22Rv1 (cell line): ENCODE measurements at regions not wholly inside any gene's neighbourhood (a gene's known extent, or its start where the extent isn't known, plus 50 kb on each side); places are given as distances from the start of the nearest gene placed in this dataset.

ENCODE experiments used
- ZFX ChIP-seq: fragments of 450-650 bp; IDR thresholded peaks from 2 replicates; pipeline ENCODE4 v1.6.1; 2017; ENCODE audit warnings: antibody characterized with exemption, borderline replicate concordance
- TF ChIP-seq, protein P1 (sequence below): fragments of 450-650 bp; IDR thresholded peaks from 2 replicates; pipeline ENCODE4 v1.5.1; 2017; ENCODE audit warnings: mild to moderate bottlenecking

DNA sequence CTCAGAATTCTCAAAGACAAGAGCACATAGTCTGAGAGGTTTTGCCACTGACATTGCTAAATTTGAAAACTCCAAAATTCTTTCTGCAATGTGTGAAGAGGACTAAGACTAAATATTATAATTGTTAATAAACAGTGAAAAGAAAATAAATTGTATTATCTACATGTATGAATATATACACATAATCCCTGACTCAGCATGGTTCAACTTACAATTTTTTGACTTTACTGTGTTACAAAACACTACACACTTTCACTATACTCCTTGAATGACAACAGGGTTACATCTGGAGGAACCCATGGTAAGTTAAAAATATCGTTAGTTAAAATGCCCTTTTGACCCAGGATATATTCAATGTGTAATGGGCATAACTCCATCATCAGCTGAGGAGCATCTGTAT, 2017.2 kb upstream of the TENM3 start:
- TF ChIP-seq, protein P1, sequence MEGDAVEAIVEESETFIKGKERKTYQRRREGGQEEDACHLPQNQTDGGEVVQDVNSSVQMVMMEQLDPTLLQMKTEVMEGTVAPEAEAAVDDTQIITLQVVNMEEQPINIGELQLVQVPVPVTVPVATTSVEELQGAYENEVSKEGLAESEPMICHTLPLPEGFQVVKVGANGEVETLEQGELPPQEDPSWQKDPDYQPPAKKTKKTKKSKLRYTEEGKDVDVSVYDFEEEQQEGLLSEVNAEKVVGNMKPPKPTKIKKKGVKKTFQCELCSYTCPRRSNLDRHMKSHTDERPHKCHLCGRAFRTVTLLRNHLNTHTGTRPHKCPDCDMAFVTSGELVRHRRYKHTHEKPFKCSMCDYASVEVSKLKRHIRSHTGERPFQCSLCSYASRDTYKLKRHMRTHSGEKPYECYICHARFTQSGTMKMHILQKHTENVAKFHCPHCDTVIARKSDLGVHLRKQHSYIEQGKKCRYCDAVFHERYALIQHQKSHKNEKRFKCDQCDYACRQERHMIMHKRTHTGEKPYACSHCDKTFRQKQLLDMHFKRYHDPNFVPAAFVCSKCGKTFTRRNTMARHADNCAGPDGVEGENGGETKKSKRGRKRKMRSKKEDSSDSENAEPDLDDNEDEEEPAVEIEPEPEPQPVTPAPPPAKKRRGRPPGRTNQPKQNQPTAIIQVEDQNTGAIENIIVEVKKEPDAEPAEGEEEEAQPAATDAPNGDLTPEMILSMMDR = no peak
- TF ChIP-seq ZFX = no peak
